Neutrophil (primary cell): ENCODE measurements at regions not wholly inside any gene's neighbourhood (a gene's known extent, or its start where the extent isn't known, plus 50 kb on each side); places are given as distances from the start of the nearest gene placed in this dataset.

Experiments used
- H3K27ac ChIP-seq: fragments of 200-600 bp; sonication (generic); 2 replicates; pipeline ENCODE4 v1.5.1; 2016; ENCODE audit warnings: mild to moderate bottlenecking, moderate library complexity
- H3K27me3 ChIP-seq: fragments of 200-600 bp; sonication (generic); 2 replicates; pipeline ENCODE4 v1.6.0; 2016; ENCODE audit warnings: mild to moderate bottlenecking
- H3K36me3 ChIP-seq: fragments of 200-600 bp; sonication (generic); 2 replicates; pipeline ENCODE4 v1.5.1; 2017
- H3K4me1 ChIP-seq, 2 experiments: fragments of 200-600 bp in 1 of 2; sonication (generic) in 1 of 2; 1 replicate in 1 of 2; 2 replicates in 1 of 2; pipeline versions ENCODE4 v1.5.1 to v1.6.1; 2013 to 2016; ENCODE audit warnings: low read depth in 1 of 2, low read length in 1 of 2, mild to moderate bottlenecking in 1 of 2, moderate library complexity in 1 of 2; ENCODE audit not compliant: control insufficient read depth in 1 of 2, insufficient read depth in 1 of 2
- H3K4me3 ChIP-seq, 2 experiments: fragments of 200-600 bp in 1 of 2; sonication (generic) in 1 of 2; 1 replicate in 1 of 2; 2 replicates in 1 of 2; pipeline ENCODE4 v1.5.1; 2013 to 2016; ENCODE audit warnings: low read depth in 1 of 2, low read length in 1 of 2, mild to moderate bottlenecking in 1 of 2, moderate library complexity in 1 of 2
- H3K9me3 ChIP-seq: fragments of 200-600 bp; sonication (generic); 2 replicates; pipeline ENCODE4 v1.5.1; 2016
- CTCF ChIP-seq: fragments of 200-600 bp; sonication (generic); IDR thresholded peaks from 2 replicates; pipeline ENCODE4 v1.5.1; 2016; ENCODE audit warnings: antibody characterized with exemption

- Histone ChIP-seq H3K27ac (no peak overlapping the region), H3K9me3 (no peaks in the 10 kb centered on the region), H3K27me3 (peaks cover 30% of the 10 kb centered on the region), H3K4me1 (peaks cover 9 to 11% of the 10 kb centered on the region in 2 experiments), H3K36me3 (no peaks in the 10 kb centered on the region), H3K4me3 (no peak overlapping the region)
- TF ChIP-seq CTCF = no peak
These were observed 75.3 kb downstream of the S1PR1 start for GRCh38 chr1:101312147-101312546.

GRCh38 chr1:101313356-101313755 is 76.5 kb downstream of the S1PR1 start:
- H3K9me3 ChIP-seq = no peaks in the 10 kb centered on the region
- peaks cover 9 to 11% of the 10 kb centered on the region in 2 experiments for H3K4me1 ChIP-seq
- no peak for TF ChIP-seq CTCF
- H3K27me3 ChIP-seq = peaks cover 30% of the 10 kb centered on the region
- no peak overlapping the region for H3K4me3 ChIP-seq
- H3K36me3 ChIP-seq = no peaks in the 10 kb centered on the region
- no peak overlapping the region for H3K27ac ChIP-seq

GRCh38 chr1:101314244-101314643 is 77.4 kb downstream of the S1PR1 start:
- H3K36me3 ChIP-seq = no peaks in the 10 kb centered on the region
- H3K4me1 ChIP-seq = peaks cover 7% of the 10 kb centered on the region in 2 experiments
- H3K27ac ChIP-seq = no peak overlapping the region
- no peak for TF ChIP-seq CTCF
- H3K4me3 ChIP-seq = no peak overlapping the region
- H3K27me3 ChIP-seq = peaks cover 27% of the 10 kb centered on the region
- no peaks in the 10 kb centered on the region for H3K9me3 ChIP-seq

DNA sequence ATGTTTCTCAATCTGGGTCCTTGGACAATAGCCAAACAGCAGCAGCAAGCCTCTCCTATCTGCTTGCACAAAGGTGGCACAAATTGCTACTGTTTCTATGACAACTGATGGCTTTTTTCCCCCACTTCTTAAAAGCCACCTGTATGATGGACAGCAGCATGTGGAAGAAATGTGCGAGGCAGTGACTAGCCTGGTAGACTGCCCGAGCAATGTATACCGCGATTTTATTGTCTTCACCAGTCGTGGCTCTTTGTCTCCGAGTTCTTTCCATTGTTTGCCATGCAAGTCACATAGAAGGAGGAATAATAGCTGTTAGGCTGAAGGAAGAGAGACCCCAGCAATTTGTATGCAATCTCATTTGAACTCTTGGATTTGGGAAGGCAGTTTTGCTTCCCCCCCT is 79.4 kb downstream of the S1PR1 start:
- Histone ChIP-seq H3K27ac (no peak overlapping the region), H3K4me1 (no peaks in the 10 kb centered on the region), H3K4me3 (no peak overlapping the region), H3K27me3 (peaks cover 7% of the 10 kb centered on the region), H3K36me3 (no peaks in the 10 kb centered on the region), H3K9me3 (no peaks in the 10 kb centered on the region)
- TF ChIP-seq CTCF = no peak

DNA sequence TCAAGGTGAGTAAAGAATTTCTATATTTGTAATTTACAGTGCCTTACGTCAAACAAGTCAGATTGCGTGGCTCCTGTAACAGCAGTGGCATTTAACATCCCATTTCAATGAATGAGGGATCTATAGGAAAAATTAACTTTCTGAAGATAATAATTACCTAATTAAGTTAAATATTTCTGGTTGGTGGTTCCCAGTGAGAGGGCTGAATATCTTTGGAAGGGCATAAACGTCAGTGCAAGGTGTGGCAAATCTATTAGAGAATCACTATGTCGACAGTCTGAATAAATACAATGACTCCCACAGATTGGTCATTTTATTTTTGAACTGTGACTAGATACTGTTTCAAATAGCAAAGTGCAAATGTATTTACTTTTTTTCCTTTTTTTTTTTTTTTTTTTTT is 80.0 kb downstream of the S1PR1 start:
- H3K4me1 ChIP-seq = no peaks in the 10 kb centered on the region
- H3K27ac ChIP-seq = no peak overlapping the region
- no peak for TF ChIP-seq CTCF
- H3K4me3 ChIP-seq = no peak overlapping the region
- no peaks in the 10 kb centered on the region for H3K36me3 ChIP-seq
- no peaks in the 10 kb centered on the region for H3K9me3 ChIP-seq
- H3K27me3 ChIP-seq = peaks cover 3% of the 10 kb centered on the region

DNA sequence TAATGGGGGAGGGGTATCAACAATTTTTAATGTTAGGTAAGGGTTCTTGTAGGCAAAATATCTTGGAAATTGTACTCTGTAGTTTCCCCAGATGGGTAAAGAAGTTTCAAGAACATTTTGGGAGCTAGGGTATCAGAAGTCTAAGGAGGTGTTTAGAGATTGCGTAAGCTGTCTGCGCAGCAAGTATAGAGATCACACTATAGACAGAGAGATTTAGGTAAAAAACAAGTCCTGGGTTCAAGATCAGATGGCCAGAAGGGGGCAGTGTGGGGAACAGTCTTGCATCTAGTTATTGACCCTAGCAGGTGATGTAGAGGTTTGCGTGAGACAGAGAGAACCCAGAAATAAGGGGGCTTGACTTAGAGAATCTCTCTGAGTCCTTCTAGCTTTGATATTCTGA is 80.8 kb downstream of the S1PR1 start:
- no peaks in the 10 kb centered on the region for H3K9me3 ChIP-seq
- no peak overlapping the region for H3K4me3 ChIP-seq
- no peaks in the 10 kb centered on the region for H3K36me3 ChIP-seq
- TF ChIP-seq CTCF = no peak
- no peak overlapping the region for H3K27ac ChIP-seq
- no peaks in the 10 kb centered on the region for H3K4me1 ChIP-seq
- peaks cover 3% of the 10 kb centered on the region for H3K27me3 ChIP-seq
